SHP77 treated with DMSO at 0.1 percent for 48 hours (cell line): ENCODE measurements at regions not wholly inside any gene's neighbourhood (a gene's known extent, or its start where the extent isn't known, plus 50 kb on each side); places are given as distances from the start of the nearest gene placed in this dataset.
"Not testable (repeated sequence)": the region's sequence is repeated elsewhere in the genome, so short reads cannot be mapped to it uniquely, and the experiment has no call there.

Experiments used
- DNase-seq: peaks from one replicate; lab custom pipeline; 2025; lab: John Stamatoyannopoulos, UW

DNA sequence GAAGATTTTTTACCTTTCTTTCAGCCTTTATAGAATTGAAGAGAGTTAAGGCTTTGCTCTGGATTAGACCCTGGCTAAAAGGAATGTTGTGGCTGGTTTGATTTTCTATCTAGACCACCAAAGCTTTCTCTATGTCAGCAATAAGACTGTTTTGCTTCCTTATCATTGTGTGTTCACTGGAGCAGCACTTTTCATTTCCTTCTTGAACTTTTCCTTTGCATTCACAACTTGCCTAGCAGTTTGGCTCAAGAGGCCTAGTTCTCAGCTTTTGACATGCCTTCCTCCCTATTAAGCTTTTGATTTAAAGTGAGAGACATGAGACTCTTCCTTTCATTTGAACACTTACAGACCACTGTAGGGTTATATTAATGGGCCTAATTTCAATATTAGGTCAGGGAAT, 64.1 kb upstream of the USP15 start:
- no peak for DNase-seq

DNA sequence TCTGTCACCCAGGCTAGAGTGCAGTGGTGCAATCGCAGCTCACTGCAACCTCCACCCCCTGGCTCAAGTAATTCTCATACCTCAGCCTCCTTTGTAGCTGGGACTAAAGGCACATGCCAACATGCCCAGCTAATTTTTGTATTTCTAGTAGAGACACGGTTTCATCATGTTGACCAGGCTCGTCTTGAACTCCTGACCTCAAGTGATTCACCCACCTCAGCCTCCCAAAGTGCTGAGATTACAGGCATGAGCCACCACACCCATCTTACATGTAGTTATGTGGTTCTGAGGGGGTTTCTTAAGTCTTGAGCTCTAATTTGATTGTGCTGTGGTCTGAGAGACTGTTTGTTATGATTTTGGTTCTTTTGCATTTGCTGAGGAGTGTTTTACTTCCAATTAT, 57.3 kb upstream of the USP15 start:
- DNase-seq, result not testable (repeated sequence)

GRCh38 chr12:62205346-62205745, 54.9 kb upstream of the USP15 start:
- no peak for DNase-seq

DNA sequence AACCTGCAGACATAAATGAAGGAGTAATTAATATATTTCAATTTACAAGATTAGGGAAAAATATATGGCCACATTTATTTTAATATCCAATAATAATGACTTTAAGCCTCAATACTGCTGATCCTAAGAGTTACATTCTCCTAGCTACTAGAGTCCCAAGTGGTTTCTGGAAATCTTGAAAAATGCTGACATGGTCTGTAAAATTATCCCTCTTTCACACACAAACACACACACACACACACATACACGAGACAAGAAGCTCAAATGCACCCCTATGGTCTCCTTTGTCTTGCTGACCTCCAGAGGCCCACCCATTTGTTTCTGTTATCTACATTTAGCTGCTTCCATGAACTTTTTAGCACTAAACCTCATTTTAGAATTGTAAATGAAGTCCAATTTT, 53.0 kb upstream of the USP15 start:
- DNase-seq, result no peak
